ENCODE measurements at regions not wholly inside any gene's neighbourhood (a gene's known extent, or its start where the extent isn't known, plus 50 kb on each side); places are given as distances from the start of the nearest gene placed in this dataset.

- H3K27me3 ChIP-seq (ENCODE audit: insufficient read depth, low read length), result no peaks in the 10 kb centered on the region
- H3K27ac ChIP-seq (ENCODE audit: low read length), result no peak overlapping the region
- H3K9ac ChIP-seq (ENCODE audit: low read depth, low read length), result no peak overlapping the region
- H3K4me3 ChIP-seq (ENCODE audit: low read length), result no peak overlapping the region
- peaks cover 6% of the 10 kb centered on the region; the same call in 1 of the 2 replicates for H3K4me1 ChIP-seq (ENCODE audit: insufficient read depth, low read length)
- peaks cover 1% of the 10 kb centered on the region; the same call in 1 of the 2 replicates for H3K9me3 ChIP-seq (ENCODE audit: insufficient read depth, low read depth, low read length)
- H3K36me3 ChIP-seq (ENCODE audit: insufficient read depth, low read depth, low read length), result no peaks in the 10 kb centered on the region
Observed at GRCh38 chr18:10113121-10114022, 199.6 kb downstream of the VAPA start.

GRCh38 chr18:10114717-10115463 is 201.1 kb downstream of the VAPA start:
- H3K4me3 ChIP-seq (ENCODE audit: low read length), result no peak overlapping the region
- no peak overlapping the region for H3K27ac ChIP-seq (ENCODE audit: low read length)
- H3K9me3 ChIP-seq (ENCODE audit: insufficient read depth, low read depth, low read length), result peaks cover 15% of the 10 kb centered on the region
- H3K27me3 ChIP-seq (ENCODE audit: insufficient read depth, low read length), result no peaks in the 10 kb centered on the region
- H3K36me3 ChIP-seq (ENCODE audit: insufficient read depth, low read depth, low read length), result no peaks in the 10 kb centered on the region
- peaks cover 6% of the 10 kb centered on the region; the same call in 1 of the 2 replicates for H3K4me1 ChIP-seq (ENCODE audit: insufficient read depth, low read length)
- no peak overlapping the region for H3K9ac ChIP-seq (ENCODE audit: low read depth, low read length)

DNA sequence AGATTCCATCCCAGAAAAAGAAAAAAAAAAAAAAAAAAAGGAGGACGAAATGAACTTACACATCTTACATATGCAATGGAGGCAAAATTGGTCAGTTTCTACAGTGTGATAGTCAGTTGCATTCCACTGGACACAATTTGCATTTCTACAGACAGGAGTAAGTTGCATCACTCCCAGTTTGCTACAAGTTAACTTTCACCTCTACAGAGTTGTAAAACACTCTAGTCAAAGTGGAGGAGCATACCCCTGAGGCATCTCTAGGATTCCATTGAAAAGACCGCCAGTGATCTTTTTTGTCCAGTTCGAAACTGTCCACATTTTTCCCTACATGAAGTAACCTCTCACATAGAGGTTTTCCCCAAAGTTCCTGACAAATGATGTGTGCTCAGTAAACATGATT is 202.8 kb downstream of the VAPA start:
- Histone ChIP-seq H3K4me1 (ENCODE audit: insufficient read depth, low read length) (peaks cover 6% of the 10 kb centered on the region; the same call in 1 of the 2 replicates), H3K27ac (ENCODE audit: low read length) (no peak overlapping the region), H3K27me3 (ENCODE audit: insufficient read depth, low read length) (no peaks in the 10 kb centered on the region), H3K9ac (ENCODE audit: low read depth, low read length) (no peak overlapping the region), H3K9me3 (ENCODE audit: insufficient read depth, low read depth, low read length) (peaks cover 15% of the 10 kb centered on the region), H3K4me3 (ENCODE audit: low read length) (no peak overlapping the region), H3K36me3 (ENCODE audit: insufficient read depth, low read depth, low read length) (no peaks in the 10 kb centered on the region)

DNA sequence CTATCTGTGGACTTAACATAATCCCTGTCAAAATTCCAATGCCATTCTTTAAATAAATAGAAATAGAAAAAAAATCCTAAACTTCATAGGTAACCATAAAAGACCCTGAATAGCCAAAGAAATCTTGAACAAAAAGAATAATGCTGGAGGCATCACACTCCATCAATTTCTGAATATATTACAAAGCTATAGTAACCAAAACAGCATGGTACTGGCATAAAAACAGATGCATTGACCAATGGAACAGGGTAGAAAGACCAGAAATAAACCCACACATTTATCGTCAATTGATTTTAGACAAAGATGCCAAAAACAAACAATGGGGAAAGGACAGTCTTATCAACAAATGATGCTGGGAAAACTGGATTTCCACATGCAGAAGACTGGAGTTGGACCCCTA is 205.7 kb downstream of the VAPA start:
- no peak overlapping the region for H3K9ac ChIP-seq (ENCODE audit: low read depth, low read length)
- H3K4me1 ChIP-seq (ENCODE audit: insufficient read depth, low read length), result peaks cover 19% of the 10 kb centered on the region
- no peaks in the 10 kb centered on the region for H3K36me3 ChIP-seq (ENCODE audit: insufficient read depth, low read depth, low read length)
- no peak overlapping the region for H3K27ac ChIP-seq (ENCODE audit: low read length)
- no peak overlapping the region for H3K4me3 ChIP-seq (ENCODE audit: low read length)
- H3K9me3 ChIP-seq (ENCODE audit: insufficient read depth, low read depth, low read length), result peaks cover 15% of the 10 kb centered on the region
- no peaks in the 10 kb centered on the region for H3K27me3 ChIP-seq (ENCODE audit: insufficient read depth, low read length)

GRCh38 chr18:10119991-10120390 is 206.2 kb downstream of the VAPA start:
- no peak overlapping the region for H3K4me3 ChIP-seq (ENCODE audit: low read length)
- no peak overlapping the region for H3K9ac ChIP-seq (ENCODE audit: low read depth, low read length)
- H3K36me3 ChIP-seq (ENCODE audit: insufficient read depth, low read depth, low read length), result no peaks in the 10 kb centered on the region
- peaks cover 15% of the 10 kb centered on the region for H3K4me1 ChIP-seq (ENCODE audit: insufficient read depth, low read length)
- no peak overlapping the region for H3K27ac ChIP-seq (ENCODE audit: low read length)
- peaks cover 15% of the 10 kb centered on the region for H3K9me3 ChIP-seq (ENCODE audit: insufficient read depth, low read depth, low read length)
- no peaks in the 10 kb centered on the region for H3K27me3 ChIP-seq (ENCODE audit: insufficient read depth, low read length)

DNA sequence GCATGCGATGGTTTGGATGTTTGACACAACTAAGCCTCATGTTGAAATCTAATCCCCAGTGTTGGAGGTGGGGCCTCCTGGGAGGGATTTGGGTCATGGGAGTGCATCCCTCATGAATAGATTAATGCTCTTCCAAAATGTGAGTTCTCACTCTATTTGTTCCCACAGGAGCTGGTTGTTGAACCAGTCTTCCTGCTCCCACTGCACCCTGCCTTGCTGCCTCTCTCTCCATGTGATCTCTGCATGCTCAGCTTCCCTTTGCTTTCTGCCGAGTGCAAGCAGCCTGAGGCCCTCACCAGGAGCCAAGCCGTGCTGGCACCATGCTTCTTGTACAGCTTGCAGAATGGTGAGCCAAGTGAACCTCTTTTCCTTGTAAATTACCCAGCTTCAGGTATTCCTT is 206.8 kb downstream of the VAPA start:
- peaks cover 15% of the 10 kb centered on the region for H3K9me3 ChIP-seq (ENCODE audit: insufficient read depth, low read depth, low read length)
- H3K27me3 ChIP-seq (ENCODE audit: insufficient read depth, low read length), result no peaks in the 10 kb centered on the region
- H3K4me1 ChIP-seq (ENCODE audit: insufficient read depth, low read length), result peaks cover 14% of the 10 kb centered on the region
- no peak overlapping the region for H3K4me3 ChIP-seq (ENCODE audit: low read length)
- no peak overlapping the region for H3K9ac ChIP-seq (ENCODE audit: low read depth, low read length)
- no peak overlapping the region for H3K27ac ChIP-seq (ENCODE audit: low read length)
- H3K36me3 ChIP-seq (ENCODE audit: insufficient read depth, low read depth, low read length), result no peaks in the 10 kb centered on the region

- Histone ChIP-seq H3K36me3 (ENCODE audit: insufficient read depth, low read depth, low read length) (no peaks in the 10 kb centered on the region), H3K9ac (ENCODE audit: low read depth, low read length) (no peak overlapping the region), H3K27me3 (ENCODE audit: insufficient read depth, low read length) (no peaks in the 10 kb centered on the region), H3K27ac (ENCODE audit: low read length) (no peak overlapping the region), H3K4me1 (ENCODE audit: insufficient read depth, low read length) (peaks cover 14% of the 10 kb centered on the region), H3K4me3 (ENCODE audit: low read length) (no peak overlapping the region), H3K9me3 (ENCODE audit: insufficient read depth, low read depth, low read length) (peaks cover 15% of the 10 kb centered on the region)
Observed at GRCh38 chr18:10121028-10121427, 207.2 kb downstream of the VAPA start.

DNA sequence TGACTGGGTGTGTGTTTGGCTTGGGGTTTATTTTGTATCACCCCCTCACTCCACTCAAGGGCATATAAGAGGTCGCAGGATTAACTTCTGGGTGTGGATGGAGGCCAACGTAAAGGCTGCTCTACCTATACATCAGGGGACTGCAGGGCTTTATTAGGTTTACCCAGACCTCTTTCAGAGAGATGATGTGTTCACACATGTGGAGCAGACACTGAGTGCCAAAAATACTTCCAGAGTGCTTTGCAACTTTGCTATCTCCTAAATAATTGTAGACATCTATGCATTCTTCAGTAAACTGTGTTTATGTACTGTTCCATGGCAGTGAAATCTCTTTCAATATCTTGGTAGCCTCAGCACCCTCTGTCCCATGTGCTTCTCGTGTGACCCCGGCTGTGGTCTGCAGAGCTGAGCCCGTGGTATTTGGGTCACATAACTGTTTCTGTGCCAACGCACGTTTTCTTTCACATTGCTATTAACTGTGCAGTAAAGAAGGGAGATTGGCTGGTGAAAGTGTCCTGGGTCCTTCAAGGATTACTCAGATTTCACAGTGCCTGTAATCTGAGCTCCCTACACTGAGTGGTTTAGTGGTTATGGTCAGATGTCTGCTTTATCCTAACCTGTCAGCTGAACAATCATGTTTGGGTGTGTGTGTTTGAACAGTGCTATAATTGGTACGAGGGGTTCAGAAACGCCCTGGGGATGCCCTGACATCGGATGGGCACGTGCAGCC is 208.1 kb downstream of the VAPA start:
- H3K27ac ChIP-seq (ENCODE audit: low read length), result no peak overlapping the region
- no peaks in the 10 kb centered on the region for H3K36me3 ChIP-seq (ENCODE audit: insufficient read depth, low read depth, low read length)
- no peak overlapping the region for H3K9ac ChIP-seq (ENCODE audit: low read depth, low read length)
- no peak overlapping the region for H3K4me3 ChIP-seq (ENCODE audit: low read length)
- no peaks in the 10 kb centered on the region for H3K27me3 ChIP-seq (ENCODE audit: insufficient read depth, low read length)
- H3K4me1 ChIP-seq (ENCODE audit: insufficient read depth, low read length), result peaks cover 14% of the 10 kb centered on the region
- H3K9me3 ChIP-seq (ENCODE audit: insufficient read depth, low read depth, low read length), result peaks cover 15% of the 10 kb centered on the region

- H3K9me3 ChIP-seq (ENCODE audit: insufficient read depth, low read depth, low read length), result peaks cover 14% of the 10 kb centered on the region
- peaks cover 2% of the 10 kb centered on the region; the same call in 1 of the 2 replicates for H3K27me3 ChIP-seq (ENCODE audit: insufficient read depth, low read length)
- H3K4me1 ChIP-seq (ENCODE audit: insufficient read depth, low read length), result peaks cover 14% of the 10 kb centered on the region
- H3K9ac ChIP-seq (ENCODE audit: low read depth, low read length), result no peak overlapping the region
- H3K36me3 ChIP-seq (ENCODE audit: insufficient read depth, low read depth, low read length), result no peaks in the 10 kb centered on the region
- no peak overlapping the region for H3K27ac ChIP-seq (ENCODE audit: low read length)
- H3K4me3 ChIP-seq (ENCODE audit: low read length), result no peak overlapping the region
Observed at GRCh38 chr18:10122988-10123950, 209.5 kb downstream of the VAPA start.

- Histone ChIP-seq H3K4me1 (ENCODE audit: insufficient read depth, low read length) (peaks cover 14% of the 10 kb centered on the region), H3K27me3 (ENCODE audit: insufficient read depth, low read length) (peaks cover 4% of the 10 kb centered on the region; the same call in 1 of the 2 replicates), H3K9me3 (ENCODE audit: insufficient read depth, low read depth, low read length) (peaks cover 8% of the 10 kb centered on the region), H3K27ac (ENCODE audit: low read length) (no peak overlapping the region), H3K9ac (ENCODE audit: low read depth, low read length) (no peak overlapping the region), H3K36me3 (ENCODE audit: insufficient read depth, low read depth, low read length) (no peaks in the 10 kb centered on the region), H3K4me3 (ENCODE audit: low read length) (no peak overlapping the region)
Observed at GRCh38 chr18:10124071-10124470, 210.3 kb downstream of the VAPA start.

All from iPS-20b (cell line).